Neural cell (in vitro differentiated cells): ENCODE measurements at regions not wholly inside any gene's neighbourhood (a gene's known extent, or its start where the extent isn't known, plus 50 kb on each side); places are given as distances from the start of the nearest gene placed in this dataset.

Source experiments
- EP300 ChIP-seq: fragments of 450-650 bp; conservative IDR thresholded peaks from 2 replicates; pipeline ENCODE4 v1.6.1; 2014; ENCODE audit warnings: antibody characterized with exemption, mild to moderate bottlenecking, moderate library complexity; ENCODE audit not compliant: poor library complexity, severe bottlenecking
- TAF1 ChIP-seq: IDR thresholded peaks from 2 replicates; pipeline ENCODE4 v1.6.1; 2012; ENCODE audit warnings: low read depth

DNA sequence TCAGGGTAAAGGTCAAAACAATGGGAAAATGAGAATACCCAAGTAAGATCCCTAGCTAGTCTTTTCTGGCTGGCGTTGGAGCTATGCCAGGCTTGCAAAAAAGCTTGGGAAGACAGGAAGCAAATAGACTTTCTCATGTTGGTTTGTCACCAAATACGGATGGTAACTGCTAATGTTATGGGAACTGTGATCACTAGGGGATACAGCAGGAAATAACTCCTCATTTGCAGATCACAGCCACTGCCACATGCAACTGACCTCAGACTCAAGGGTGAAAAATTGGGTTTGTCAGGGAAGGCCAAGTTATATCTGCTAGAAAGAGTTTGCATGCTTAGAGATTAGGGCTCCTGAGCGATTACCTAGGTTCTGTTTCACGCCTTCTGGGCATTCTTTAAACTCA, 162.9 kb downstream of the NHLRC3 start:
- no peak for TF ChIP-seq TAF1
- TF ChIP-seq EP300: no peak
